ENCODE measurements at regions not wholly inside any gene's neighbourhood (a gene's known extent, or its start where the extent isn't known, plus 50 kb on each side); places are given as distances from the start of the nearest gene placed in this dataset.
"Not testable (repeated sequence)": the region's sequence is repeated elsewhere in the genome, so short reads cannot be mapped to it uniquely, and the experiment has no call there.

- H2AK9ac ChIP-seq (replicated peaks; ENCODE audit: low read depth, low read length, poor library complexity); H3K27ac ChIP-seq (ENCODE audit: insufficient read depth, low read length); H2BK120ac ChIP-seq (ENCODE audit: low read depth, low read length); H3K4ac ChIP-seq (ENCODE audit: low read depth, low read length); H4K20me1 ChIP-seq (ENCODE audit: insufficient read depth, low read length); intact Hi-C loops (cut with micrococcal nuclease); H4K8ac ChIP-seq (ENCODE audit: low read depth in 2 of 2, low read length in 2 of 2); H3K56ac ChIP-seq (ENCODE audit: extremely low read depth, insufficient read depth, low read length); H3K9ac ChIP-seq (ENCODE audit: low read depth, low read length); CTCF ChIA-PET; H3K9me3 ChIP-seq (ENCODE audit: control insufficient read depth, insufficient read depth, low read length); H2BK20ac ChIP-seq (ENCODE audit: low read depth, low read length); H3K4me1 ChIP-seq (ENCODE audit: control insufficient read depth, insufficient read depth, low read length); H3K79me1 ChIP-seq (ENCODE audit: low read depth in 1 of 2, low read length in 2 of 2); H2BK5ac ChIP-seq (ENCODE audit: low read depth, low read length, poor library complexity, severe bottlenecking); H3K9me1 ChIP-seq (ENCODE audit: insufficient read depth, low read length); H4K5ac ChIP-seq (ENCODE audit: low read depth, low read length); H3K4me3 ChIP-seq (ENCODE audit: insufficient read depth, low read depth, low read length); ATAC-seq (ENCODE audit: low read depth); H3K18ac ChIP-seq (ENCODE audit: low read depth, low read length); dilution Hi-C loops (cut with HindIII; ENCODE audit: low sequenced_read_pairs, unreplicated experiment); H3K14ac ChIP-seq (replicated peaks; ENCODE audit: low read depth, low read length); H3K36me3 ChIP-seq (ENCODE audit: control insufficient read depth, insufficient read depth, low read length); in situ Hi-C loops (cut with MboI; ENCODE audit: low sequenced_read_pairs); H2BK15ac ChIP-seq (ENCODE audit: low read depth, low read length); BruUV-seq (replicated peaks); DNase-seq; H3K27me3 ChIP-seq (ENCODE audit: control insufficient read depth, insufficient read depth, low read length); H3K23ac ChIP-seq (ENCODE audit: low read depth, low read length); H4K91ac ChIP-seq (ENCODE audit: insufficient read depth, low read depth, low read length); POLR2A ChIA-PET (ENCODE audit: unreplicated experiment); H2AFZ ChIP-seq (replicated peaks; ENCODE audit: low read length, poor library complexity); H2AK5ac ChIP-seq (ENCODE audit: low read depth, low read length); H3K4me2 ChIP-seq (ENCODE audit: low read depth, low read length): not testable (repeated sequence)
- 90% methylated on average over 12 of the region's 25 CpGs; no CpG with 5 or more reads in 1 of the 2 experiments for WGBS, 2 experiments (ENCODE audit: extremely low coverage in 2 of 2, insufficient read length in 1 of 2)
Measured at GRCh38 chr3:166842784-166843183, 537.3 kb downstream of the ZBBX start.

Measured in IMR-90 (cell line).